Body of pancreas (tissue), 4 donors: ENCODE measurements at regions not wholly inside any gene's neighbourhood (a gene's known extent, or its start where the extent isn't known, plus 50 kb on each side); places are given as distances from the start of the nearest gene placed in this dataset.

Experiments
- POLR2A ChIP-seq, 3 donors: fragments of 450-650 bp; IDR thresholded peaks; one replicate each; pipeline ENCODE4 v1.6.1; 2016; ENCODE audit warnings: antibody characterized with exemption in 3 of 3, mild to moderate bottlenecking in 2 of 3
- TF ChIP-seq, protein P1 (sequence below), 7 experiments: fragments of 450-650 bp in 4 of 7; fragments of 200-600 bp in 3 of 7; sonication (generic) in 3 of 7; IDR thresholded peaks; one replicate each; pipeline ENCODE4 v1.5.1; 2016 to 2019; ENCODE audit warnings: antibody characterized with exemption in 7 of 7

GRCh38 chr2:150876251-150876950 lies 385.3 kb downstream of the RBM43 start:
- TF ChIP-seq, protein P1, sequence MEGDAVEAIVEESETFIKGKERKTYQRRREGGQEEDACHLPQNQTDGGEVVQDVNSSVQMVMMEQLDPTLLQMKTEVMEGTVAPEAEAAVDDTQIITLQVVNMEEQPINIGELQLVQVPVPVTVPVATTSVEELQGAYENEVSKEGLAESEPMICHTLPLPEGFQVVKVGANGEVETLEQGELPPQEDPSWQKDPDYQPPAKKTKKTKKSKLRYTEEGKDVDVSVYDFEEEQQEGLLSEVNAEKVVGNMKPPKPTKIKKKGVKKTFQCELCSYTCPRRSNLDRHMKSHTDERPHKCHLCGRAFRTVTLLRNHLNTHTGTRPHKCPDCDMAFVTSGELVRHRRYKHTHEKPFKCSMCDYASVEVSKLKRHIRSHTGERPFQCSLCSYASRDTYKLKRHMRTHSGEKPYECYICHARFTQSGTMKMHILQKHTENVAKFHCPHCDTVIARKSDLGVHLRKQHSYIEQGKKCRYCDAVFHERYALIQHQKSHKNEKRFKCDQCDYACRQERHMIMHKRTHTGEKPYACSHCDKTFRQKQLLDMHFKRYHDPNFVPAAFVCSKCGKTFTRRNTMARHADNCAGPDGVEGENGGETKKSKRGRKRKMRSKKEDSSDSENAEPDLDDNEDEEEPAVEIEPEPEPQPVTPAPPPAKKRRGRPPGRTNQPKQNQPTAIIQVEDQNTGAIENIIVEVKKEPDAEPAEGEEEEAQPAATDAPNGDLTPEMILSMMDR (IDR thresholded peaks at IDR 0.05) = no peak
- no peak for TF ChIP-seq POLR2A (IDR thresholded peaks at IDR 0.05)
